ENCODE measurements at regions not wholly inside any gene's neighbourhood (a gene's known extent, or its start where the extent isn't known, plus 50 kb on each side); places are given as distances from the start of the nearest gene placed in this dataset.

DNA sequence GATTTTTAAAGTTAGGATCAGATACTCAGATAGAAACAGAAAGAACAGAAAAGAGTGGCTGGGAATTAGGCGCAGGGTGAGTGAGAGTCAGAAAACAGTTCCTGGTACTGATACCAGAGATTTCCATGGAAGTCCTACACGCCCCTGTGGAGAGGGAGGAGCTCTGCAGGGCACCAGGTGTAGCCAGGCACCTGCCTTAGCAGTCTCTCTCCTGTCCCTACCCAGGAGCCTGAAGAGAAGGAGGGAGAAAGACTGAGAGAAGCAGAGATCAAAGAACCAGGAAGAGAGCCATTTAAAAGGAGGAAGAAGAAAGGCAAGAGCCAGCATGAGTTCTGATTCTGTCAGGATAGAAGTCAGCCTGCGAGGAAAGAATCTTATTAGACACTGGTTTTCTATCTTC lies 65.0 kb downstream of the CBLN1 start:
- DNase-seq = no peak

DNA sequence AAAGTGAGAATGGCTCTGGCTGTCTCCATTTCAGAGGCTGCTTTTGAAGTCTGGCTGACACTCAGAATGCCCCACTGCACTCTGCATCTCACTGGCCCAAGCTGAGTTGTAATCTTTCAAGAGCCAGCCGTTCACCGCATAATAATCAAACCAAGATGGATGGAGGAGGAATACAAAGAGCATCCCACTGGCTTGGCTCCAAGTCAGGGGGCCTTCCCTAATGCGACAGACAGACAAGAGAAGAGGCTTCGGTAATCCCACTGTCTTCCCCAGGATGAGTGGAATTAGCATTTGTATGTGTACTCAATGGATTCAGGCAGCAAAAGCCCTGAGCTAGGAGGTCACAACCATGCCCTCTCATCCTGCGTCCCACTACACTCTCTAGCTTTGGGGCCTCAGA lies 68.0 kb downstream of the CBLN1 start:
- no peak for DNase-seq

DNA sequence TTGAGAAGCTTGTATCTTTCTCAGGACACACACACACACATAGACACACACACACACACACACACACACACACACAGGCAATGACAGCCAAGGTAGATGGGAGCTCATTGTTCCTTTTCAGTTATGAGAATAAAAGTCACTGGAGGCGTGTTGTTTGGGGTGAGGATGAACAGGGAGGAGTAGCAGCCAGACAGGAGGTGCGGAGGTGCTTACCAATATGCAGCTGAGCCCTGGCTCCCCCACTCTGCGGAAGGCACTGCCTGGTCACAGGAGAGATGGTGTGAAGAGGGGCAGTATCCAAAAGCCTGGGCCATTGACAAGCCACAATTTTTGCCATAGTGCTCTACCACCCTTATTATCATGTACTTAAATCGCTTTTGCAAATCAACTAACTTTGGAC lies 77.4 kb downstream of the CBLN1 start:
- no peak for DNase-seq

DNA sequence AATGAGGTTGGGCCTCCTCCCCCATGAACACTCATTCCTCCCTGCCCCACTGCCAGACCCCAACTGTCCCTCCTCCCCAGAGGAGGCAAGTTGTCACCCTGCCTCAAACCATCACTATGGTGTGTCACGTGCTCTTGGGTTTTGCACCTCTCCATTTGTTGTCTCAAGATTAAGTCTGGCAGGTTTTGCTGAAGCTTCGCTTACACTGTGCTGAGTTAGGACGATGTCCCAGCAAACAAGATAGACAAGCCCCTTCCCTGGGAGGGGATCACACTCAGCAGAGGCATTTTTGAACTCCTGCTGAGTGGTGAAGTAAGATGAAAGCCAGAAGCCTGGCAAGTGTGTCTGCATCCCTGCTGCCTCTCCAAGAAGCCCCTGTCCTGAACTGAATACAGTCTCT lies 78.3 kb downstream of the CBLN1 start:
- DNase-seq = no peak

DNA sequence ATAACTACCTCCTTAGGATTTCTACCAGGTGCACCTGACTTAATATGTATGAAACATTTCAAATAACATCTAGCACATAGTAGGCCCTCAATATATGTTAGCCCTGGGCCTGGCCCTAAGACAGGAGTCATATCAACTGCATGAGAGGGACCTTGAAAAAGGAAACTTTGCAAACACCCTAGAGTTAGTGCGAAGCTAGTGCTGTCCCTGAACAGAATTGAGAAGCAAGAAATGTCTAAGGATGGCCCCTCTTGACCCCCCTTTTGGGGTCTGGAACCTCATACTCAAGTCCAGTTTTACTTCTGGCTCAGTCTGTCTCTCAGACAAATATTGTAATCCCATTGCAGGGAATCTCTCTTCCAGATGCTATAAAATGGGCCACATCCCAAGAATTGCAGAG lies 80.5 kb downstream of the CBLN1 start:
- DNase-seq = no peak

DNA sequence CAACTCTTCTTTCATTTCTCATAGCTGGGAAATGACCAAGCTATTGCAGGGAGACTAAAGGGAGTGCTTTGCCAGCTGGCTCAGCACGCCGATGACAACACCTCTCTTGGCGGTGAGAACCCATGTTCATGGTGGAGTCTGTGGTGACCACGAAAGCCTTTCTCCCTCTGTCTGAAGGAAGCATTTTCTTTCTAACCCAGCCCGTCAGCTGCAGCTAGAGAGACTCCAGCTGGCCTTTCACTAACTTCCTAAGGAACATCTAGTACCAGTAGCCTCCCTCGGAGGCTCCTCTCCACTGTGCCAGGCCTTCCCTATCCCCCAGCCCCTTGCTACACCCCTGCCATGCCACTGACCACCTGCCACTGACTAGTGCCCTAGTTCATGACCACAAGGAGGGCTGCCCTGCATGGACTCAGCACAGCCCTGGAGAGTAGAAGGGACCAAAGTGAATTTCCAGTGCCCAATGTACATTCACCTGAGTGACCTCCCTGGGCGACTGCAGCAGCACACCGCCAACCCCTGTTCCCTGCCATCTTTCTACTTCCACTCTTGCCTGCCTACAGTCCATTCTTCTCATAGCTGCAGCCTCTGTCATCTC lies 81.3 kb downstream of the CBLN1 start:
- DNase-seq = no peak

DNA sequence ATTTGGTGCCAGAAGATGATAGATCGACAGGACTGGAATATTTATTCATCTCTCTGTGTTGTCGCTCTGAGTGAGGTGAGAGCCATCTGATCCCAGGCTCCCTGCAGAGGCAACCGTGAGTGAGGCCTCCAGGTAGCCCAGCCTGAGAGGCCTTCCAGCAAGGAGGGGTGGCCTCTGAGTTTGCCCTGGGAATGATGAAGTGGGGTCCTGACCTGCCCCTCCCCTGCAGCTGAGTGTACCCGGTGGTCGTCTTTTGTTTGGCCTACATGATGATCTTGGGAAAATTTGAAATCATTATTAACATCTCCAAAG lies 86.4 kb downstream of the CBLN1 start:
- DNase-seq = no peak

DNA sequence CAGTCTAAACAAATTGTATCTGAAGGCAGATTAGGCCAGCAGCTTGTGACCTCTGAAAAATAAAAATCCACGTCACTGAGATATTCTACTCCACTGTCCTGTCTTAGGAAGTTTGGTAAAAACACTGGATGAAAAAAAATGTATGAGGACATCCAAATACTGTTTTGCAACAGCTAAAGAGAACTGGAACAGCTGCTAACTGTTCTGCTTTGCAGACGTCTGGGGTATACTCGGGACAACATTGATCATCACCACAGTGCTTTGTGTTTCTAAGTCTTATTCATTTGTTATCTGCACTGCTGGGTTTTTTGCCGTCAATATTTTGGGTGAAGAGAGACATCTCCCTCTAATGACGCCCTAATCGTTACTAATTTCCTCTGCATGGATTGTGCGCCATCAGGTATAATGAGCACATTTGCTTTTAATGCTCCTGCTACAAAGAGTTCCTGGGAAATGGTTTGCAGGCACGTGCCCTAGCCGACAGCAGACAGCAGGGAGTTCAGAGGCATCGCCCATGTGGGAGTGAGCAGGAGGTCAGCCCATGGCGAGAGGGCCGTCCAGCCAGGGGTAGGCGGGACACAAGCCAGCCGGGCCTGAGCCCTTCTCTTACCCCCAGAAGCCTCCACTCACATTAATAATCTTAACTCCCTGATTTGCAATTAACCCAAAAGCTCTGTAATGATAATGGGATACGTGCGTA lies 87.0 kb downstream of the CBLN1 start:
- no peak for DNase-seq

DNA sequence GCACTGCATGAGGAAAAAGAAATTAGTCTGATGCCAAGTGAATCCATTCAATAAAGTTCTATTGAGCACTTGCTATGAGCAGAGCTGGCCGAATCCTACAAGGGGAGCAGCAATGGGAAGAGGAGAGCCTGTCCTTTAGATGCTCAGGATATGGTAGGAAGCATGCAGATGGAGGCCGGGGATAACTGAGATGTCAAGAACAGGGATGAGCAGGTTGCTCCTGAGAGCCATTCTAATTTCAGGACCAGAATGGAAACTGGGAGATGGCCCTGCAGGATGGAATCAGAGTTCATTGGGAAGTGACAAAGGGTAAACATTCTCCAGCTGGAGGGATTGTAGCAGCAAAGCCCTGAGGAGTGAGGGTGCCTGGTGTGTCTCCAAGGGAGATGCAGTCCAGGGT lies 88.0 kb downstream of the CBLN1 start:
- DNase-seq = no peak

DNA sequence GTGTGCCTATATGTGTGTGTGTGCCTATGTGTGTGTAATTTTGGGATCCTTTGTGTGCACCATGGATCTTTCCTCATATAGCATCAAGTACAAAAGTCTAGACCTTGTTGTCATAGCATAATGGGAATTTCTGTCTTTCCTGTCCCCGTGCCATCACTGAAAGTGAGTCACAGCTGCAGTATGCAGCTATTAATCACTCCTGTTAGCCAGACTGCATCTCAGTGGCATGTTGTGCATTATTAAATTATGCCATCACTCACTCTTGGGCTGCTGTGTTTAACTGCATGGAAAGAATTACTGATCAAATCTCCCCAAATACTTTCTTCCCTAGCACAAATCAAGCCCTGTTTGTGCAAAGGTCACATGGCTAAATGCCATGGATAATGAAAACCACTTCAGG lies 92.4 kb downstream of the CBLN1 start:
- no peak for DNase-seq

DNA sequence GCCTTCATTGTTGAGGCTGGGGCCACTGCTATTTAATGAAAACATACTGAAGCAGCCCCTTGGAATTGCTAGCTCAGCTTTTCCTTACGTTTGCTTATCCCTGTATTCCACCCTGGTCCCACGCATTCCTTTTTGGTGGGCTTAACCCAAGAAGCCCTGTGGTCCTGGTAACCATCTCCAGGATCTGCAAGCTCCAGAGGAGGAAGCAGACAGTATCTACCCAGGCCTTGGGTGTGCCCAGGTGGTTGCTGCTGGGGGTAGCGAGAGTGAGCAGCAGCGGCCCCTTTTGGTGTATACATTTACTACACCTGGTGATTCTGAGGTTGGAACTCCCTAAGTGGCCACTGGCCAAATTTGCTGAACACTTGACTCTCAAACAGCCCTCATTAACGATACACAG lies 97.7 kb downstream of the CBLN1 start:
- no peak for DNase-seq

DNA sequence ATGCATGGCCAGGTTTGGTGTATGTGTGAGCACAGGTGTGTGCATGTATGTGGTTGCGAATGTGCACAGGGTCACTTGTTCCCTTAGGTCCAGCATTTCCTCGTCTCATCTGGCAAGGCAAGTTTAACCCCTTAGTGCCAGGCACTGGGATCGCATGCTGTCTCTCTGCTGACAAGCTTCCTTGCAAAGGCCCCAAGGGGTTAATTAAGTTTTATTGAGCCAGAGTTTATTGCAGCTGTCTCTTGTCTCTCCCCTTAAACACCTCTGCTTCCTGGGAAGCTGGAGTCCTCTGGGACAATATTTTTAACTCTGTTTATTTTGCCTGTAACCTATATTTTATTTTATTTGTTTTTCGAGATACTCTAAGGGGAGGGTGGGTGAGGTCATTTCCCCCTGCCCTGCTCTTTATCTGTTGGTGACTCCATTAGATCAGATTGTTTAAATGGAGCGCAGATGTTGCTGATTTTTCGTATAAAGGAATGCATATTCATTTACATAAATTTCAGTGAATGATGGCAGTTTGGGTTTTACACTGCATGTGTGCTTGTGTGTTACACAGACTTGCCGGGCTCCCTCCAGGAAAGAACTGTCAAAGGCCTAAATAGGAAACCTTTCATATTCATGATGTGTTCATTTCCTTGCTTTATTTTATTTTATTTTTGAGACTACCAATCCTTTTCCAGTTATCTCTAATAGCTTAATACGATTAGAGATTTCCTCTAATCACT lies 99.7 kb downstream of the CBLN1 start:
- no peak for DNase-seq

DNA sequence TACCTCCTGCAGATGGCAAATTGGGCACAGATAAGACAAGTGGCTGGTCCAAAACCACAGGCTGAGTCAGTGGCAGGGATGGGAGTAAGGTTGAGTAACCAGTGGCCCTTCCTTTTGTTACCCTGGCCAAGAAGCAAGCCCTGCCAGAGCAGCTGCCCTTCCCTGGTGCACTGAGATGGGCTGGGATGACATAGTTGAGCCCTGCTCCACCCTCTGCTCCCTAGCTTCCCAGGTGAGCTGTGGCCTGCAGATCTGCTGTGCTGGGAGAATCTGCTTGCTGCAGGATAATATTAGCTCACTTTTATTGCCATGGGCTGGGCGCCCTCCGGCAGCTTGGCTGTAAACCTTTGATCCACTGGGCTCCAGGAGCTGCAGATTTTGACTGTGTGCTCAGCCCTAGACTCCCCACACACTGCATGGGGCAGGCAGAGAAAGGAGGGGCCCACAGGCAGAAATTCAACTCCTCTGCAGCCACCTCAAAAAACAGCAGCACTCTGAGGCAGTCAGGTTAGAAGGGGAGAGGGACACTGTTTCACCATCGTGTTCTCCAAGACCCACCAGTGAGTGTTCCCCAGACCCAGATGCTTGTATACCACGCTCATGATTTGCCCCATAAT lies 101.8 kb downstream of the CBLN1 start:
- DNase-seq = no peak

DNA sequence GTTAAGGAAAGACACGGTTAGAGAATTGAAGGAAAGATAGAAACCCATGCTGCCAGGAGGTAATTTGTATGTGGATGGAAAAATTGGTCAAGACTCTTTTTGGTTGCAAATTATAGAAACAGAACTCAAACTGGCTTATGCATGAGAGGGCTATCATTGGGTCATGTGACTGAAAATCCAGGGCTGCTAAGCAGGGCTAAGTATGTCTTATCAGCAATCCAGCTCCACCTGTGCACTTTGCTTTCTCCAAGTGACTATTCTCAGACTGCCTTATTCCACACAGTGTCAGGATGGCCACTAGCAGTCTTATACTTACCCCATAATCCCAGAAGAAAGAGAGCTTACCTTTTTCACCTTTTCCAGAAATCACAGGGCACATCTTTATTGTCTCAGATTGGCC lies 113.5 kb downstream of the CBLN1 start:
- DNase-seq = no peak

DNA sequence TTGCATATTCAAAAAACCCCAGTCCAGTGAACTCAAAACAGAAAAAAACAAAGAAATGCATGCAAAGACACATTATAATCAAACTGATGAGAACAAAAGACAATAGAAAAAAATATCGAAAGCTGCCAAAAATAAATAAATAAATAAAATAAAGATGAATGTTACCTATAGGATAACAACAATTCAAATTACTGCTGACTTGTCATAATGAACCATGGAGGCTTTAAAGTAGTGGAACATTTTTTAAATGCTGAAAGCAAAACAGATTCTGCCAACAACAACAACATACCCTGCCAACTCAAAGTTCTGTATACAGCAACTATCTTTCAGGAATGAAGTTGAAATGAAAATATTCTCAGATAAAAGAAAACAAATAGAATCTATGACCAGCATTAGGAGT lies 116.6 kb downstream of the CBLN1 start:
- no peak for DNase-seq

DNA sequence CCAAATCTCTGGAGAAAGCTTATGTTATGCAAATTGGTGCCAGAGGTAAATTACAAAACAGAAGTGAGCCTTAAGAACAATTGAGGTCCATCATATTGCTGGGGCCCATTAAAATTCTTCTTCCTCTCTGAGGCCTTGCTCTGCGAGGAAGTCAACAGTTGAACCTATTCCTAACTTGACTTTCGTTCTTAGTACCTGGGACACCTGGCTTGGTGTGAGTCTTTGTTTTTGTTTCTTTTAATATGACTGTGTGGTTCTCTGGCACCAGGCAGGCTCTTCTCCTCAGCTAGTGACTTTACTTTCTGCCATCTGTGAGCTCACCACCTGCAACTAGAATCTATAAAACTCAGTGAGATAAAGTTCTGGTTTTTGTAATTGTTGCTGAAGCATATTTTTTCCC lies 120.4 kb downstream of the CBLN1 start:
- DNase-seq = no peak

DNA sequence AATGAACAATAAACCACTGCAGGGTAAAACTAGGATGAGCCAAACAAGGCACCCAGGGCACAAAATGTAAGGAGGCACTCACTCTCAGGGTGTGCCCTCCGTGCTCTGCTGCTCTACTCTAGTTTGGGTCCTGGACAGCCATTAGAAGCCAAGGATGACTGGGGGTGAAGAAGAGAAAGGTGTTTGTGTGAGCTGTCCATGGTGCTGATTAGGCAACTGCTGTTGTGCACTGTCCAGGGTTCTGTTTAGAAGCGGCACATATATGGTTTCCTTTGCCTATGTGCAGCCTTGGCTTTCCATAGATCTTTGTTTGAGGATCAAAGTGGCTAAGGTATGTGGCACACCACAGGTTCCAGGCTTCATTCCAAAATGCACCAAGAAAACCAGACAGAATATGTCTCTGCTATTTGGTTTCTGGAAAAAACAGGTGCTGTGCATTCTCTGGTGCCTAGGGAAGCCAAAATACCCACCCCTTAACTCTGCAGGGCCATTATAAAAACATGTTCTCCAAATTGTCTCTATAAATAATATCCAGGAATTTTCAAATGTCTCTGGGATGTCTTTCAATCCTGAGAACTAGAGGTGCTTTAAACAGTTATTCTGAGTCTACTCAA lies 123.5 kb downstream of the CBLN1 start:
- no peak for DNase-seq

DNA sequence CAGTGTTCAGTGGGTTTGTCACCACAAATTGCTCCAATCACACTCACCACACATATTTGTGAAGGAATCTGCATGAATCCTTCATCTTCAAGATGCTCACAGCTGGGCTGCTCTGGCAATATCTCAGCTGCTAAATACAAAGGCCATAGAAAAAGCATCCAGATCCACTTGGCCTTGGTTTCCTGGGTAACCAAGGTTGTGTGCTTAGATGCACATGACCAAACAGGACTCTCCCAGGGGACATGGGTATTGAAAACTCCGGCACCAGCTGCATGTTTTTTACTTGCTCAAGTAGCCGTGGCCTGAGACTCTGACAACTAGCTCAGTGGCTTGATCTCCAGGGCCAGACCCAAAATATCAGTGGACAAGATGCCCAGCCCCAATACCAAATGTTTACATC lies 131.3 kb downstream of the CBLN1 start:
- no peak for DNase-seq

DNA sequence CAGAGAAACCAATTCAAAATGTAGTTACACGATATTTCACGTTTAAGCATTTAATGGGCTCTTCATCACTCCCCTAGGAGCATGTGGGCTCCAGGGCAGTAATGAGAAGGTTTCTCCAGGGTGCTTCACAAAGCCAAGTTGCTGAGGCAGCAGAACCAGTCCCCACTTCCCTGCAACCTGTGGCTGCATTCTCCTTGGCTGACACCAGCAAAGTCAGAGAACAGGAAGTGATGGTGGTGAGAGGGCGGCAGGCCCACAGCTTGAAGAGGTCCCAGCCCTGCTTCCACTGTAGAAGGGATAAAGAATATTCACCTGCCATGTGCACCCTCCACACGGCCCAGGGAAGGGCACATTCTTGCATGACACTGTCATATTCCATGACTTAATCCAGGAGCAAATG lies 133.2 kb downstream of the CBLN1 start:
- no peak for DNase-seq

DNA sequence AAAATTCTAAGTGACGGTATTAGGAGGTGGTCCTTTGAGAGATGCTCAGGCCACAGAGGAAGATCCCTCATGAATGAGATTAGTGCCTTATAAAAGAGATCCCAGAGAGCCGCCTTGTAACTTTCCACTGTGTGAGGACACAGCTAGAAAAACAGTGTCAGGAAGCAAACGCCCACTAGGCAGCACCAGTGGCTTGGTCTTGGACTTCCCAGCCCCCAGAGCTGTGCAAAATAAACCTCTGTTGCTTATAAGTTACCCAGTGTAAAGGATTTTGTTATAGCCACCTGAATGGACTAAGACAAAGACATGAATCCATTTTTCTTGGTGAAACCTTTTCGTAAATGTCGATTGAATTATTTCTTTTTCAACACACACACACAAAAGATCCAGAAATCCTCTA lies 141.0 kb downstream of the CBLN1 start:
- DNase-seq = no peak

DNA sequence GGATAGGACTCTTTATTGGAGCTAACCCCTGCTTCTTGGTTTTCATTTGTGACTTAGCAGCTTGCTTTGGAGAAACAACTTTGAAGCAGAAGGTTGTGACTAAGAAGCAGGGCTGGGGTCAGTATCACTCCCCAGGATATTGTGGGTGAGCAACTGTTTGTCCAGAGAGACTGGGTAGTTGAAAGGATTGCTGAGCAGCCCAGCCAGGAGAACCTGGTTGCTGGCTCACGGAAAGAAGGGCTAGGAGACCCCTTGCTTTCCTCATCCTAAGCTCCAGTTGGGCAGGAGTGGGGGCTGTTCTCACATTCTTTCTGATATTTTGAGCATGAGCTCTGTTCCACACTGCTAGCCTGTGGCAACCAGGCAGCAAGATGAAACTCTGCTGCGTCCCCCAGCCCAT lies 151.2 kb downstream of the CBLN1 start:
- no peak for DNase-seq

DNA sequence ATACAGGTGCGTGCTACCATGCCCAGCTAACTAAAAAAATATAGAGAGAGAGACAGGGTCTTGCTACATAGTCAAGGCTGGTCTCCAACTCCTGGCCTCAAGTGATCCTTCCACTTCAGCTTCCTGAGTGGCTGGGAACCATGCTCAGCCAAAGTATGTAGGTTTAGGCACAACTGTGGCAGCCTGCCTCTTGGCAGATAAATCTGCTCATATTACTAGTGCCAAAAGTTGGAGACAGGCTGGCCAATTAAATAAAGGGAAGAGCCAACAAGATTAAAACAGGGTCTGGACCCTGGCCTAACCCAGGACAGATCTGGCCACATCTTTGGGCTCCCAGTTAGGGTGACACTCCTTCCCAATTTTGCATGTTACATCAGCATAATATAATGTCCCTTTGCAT lies 151.7 kb downstream of the CBLN1 start:
- DNase-seq = no peak

DNA sequence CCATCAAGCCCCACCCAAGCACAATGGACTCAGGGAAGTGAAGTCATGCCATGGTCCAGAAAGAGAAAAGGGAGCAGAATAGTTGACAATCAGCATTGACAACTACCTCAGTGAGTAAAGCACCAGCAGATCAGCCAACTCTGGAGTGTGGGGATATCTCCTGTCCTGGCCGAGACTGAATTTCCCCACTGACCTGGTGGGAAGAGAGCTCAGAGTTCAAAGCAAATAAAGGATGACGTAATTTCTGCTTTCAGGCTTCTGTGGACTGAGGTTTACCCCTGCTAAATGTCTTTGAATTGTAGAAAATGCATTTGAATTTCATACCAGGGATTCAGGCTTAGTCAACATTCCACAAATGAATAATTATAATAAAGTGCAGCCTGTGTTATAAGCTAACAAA lies 152.9 kb downstream of the CBLN1 start:
- no peak for DNase-seq

DNA sequence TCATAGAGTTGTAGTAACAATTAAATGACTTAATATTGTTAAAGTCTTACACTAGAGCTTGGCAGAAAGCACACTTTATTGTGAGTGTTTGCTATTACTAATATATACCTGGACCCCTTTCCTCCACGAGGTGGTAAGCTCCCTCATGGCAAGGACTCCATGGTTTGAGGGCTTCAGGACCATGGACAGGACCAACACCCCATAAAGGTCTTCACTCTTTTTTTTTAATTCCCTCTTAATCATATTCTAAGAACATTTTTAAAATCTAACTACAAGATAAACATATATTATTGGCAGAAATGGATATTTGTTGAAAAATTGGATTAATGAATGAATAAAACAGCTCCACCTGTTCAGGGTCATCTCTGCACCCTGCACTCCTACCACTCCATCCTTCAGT lies 154.5 kb downstream of the CBLN1 start:
- DNase-seq = no peak

Data from midbrain (tissue), 1 donor.